ENCODE measurements at regions not wholly inside any gene's neighbourhood (a gene's known extent, or its start where the extent isn't known, plus 50 kb on each side); places are given as distances from the start of the nearest gene placed in this dataset.

DNA sequence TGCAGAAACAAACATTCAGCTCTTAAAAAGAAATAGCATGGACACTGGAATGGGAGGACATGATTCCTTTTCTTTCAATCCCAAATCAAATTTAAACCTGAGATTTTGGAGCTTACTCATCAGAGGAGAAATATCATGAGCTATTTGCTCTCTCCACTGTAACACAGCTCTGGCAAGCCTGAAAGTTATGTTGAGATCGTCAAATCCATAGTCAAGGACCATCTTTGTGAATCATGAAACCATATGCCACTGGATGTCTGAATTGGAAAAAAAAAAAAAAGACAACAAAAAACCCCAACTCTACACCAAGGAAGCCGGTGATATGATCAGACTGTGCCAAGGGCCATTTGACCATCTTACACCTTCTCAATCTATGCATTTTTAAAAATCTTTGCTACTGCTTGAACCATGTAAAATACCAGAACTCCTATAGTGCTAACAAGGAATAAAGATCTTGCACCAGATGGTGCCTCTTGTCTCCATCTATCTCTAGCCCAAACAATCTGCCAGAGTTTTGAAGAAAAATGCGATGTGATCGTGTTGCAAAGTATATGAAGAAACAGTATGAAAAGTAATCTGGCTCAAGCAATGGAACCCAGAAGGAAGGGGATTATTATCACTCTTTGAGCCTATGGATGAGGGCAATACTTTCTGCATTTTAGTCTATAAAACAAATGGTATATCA, 138.1 kb upstream of the MEF2C start:
- Histone ChIP-seq H3K4me3 (replicated peaks; ENCODE audit: insufficient read depth, low read length) (no peak overlapping the region), H3K27ac (replicated peaks) (no peak overlapping the region), H3K27me3 (ENCODE audit: insufficient read depth, poor library complexity, severe bottlenecking) (no peaks in the 10 kb centered on the region)
- TF ChIP-seq SPI1 (IDR thresholded peaks at IDR 0.05; ENCODE audit: borderline replicate concordance, low read depth), result no peak
- no peak for TF ChIP-seq POLR2AphosphoS5 (IDR thresholded peaks at IDR 0.05; ENCODE audit: low read depth)
- TF ChIP-seq, protein P1, sequence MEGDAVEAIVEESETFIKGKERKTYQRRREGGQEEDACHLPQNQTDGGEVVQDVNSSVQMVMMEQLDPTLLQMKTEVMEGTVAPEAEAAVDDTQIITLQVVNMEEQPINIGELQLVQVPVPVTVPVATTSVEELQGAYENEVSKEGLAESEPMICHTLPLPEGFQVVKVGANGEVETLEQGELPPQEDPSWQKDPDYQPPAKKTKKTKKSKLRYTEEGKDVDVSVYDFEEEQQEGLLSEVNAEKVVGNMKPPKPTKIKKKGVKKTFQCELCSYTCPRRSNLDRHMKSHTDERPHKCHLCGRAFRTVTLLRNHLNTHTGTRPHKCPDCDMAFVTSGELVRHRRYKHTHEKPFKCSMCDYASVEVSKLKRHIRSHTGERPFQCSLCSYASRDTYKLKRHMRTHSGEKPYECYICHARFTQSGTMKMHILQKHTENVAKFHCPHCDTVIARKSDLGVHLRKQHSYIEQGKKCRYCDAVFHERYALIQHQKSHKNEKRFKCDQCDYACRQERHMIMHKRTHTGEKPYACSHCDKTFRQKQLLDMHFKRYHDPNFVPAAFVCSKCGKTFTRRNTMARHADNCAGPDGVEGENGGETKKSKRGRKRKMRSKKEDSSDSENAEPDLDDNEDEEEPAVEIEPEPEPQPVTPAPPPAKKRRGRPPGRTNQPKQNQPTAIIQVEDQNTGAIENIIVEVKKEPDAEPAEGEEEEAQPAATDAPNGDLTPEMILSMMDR (IDR thresholded peaks at IDR 0.05; ENCODE audit: insufficient read depth, low read length), result no peak
- TF ChIP-seq, protein P2, sequence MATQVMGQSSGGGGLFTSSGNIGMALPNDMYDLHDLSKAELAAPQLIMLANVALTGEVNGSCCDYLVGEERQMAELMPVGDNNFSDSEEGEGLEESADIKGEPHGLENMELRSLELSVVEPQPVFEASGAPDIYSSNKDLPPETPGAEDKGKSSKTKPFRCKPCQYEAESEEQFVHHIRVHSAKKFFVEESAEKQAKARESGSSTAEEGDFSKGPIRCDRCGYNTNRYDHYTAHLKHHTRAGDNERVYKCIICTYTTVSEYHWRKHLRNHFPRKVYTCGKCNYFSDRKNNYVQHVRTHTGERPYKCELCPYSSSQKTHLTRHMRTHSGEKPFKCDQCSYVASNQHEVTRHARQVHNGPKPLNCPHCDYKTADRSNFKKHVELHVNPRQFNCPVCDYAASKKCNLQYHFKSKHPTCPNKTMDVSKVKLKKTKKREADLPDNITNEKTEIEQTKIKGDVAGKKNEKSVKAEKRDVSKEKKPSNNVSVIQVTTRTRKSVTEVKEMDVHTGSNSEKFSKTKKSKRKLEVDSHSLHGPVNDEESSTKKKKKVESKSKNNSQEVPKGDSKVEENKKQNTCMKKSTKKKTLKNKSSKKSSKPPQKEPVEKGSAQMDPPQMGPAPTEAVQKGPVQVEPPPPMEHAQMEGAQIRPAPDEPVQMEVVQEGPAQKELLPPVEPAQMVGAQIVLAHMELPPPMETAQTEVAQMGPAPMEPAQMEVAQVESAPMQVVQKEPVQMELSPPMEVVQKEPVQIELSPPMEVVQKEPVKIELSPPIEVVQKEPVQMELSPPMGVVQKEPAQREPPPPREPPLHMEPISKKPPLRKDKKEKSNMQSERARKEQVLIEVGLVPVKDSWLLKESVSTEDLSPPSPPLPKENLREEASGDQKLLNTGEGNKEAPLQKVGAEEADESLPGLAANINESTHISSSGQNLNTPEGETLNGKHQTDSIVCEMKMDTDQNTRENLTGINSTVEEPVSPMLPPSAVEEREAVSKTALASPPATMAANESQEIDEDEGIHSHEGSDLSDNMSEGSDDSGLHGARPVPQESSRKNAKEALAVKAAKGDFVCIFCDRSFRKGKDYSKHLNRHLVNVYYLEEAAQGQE (IDR thresholded peaks at IDR 0.05; ENCODE audit: insufficient replicate concordance, low read depth), result no peak
- no peak for TF ChIP-seq GABPA (IDR thresholded peaks at IDR 0.05; ENCODE audit: low read depth)
- no peak for DNase-seq (ENCODE audit: low read depth in 1 of 2, low spot score in 1 of 2)

DNA sequence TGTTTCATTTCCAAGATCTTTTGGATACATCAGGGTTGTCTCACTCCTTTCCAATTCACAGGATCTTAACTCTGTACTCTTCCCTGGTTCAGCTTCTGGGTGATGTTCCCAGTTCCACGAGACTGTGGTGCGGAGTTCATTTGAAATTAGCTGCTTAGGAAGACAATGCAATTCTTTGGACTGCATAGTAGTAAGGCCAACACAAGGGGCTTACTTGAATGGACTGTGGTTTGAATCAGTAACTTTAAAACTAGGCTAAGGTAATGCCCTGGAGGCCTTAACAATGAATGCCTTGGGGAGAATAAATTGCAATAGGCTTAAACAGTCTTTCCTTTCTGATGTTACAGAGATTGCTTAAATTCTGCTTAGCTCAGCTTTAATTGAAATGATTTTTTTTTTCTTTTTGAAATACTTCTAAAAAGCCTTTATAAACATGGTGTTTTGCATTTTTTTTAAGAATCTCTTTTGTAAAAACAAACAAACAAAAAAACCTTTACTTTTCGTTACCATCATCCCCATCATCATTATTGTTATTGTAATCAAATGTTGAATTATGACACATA, 133.8 kb upstream of the MEF2C start:
- H3K4me3 ChIP-seq (replicated peaks; ENCODE audit: insufficient read depth, low read length), result no peak overlapping the region
- no peak overlapping the region for H3K27ac ChIP-seq (replicated peaks)
- H3K27me3 ChIP-seq (ENCODE audit: insufficient read depth, poor library complexity, severe bottlenecking), result no peaks in the 10 kb centered on the region
- DNase-seq (ENCODE audit: low read depth in 1 of 2, low spot score in 1 of 2), result no peak
- no peak for TF ChIP-seq GABPA (IDR thresholded peaks at IDR 0.05; ENCODE audit: low read depth)
- TF ChIP-seq, protein P1 (IDR thresholded peaks at IDR 0.05; ENCODE audit: insufficient read depth, low read length), result no peak

DNA sequence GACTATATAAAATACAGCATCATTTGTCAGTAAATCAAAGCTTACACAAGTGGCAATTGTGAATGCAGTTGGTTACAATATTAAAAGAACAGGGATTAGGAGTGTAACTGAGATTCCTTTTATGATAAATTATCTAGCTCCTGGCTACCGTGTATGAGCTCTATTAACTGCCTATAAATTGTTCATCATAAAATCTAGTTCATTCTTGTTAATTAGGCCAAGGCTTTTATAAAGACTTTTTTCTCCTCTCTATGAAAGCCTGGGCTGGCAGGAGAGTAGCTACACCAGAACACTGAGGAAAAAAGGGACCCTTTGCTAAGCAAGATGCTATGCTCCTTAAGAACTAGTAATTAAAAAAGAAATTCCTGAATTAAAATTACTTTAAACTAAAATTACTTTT, 132.4 kb upstream of the MEF2C start:
- no peak overlapping the region for H3K27ac ChIP-seq (replicated peaks)
- no peak for DNase-seq (ENCODE audit: low read depth in 1 of 2, low spot score in 1 of 2)
- H3K4me3 ChIP-seq (replicated peaks; ENCODE audit: insufficient read depth, low read length), result no peak overlapping the region
- TF ChIP-seq POLR2AphosphoS5 (IDR thresholded peaks at IDR 0.05; ENCODE audit: low read depth), result no peak
- TF ChIP-seq, protein P2 (IDR thresholded peaks at IDR 0.05; ENCODE audit: insufficient replicate concordance, low read depth), result no peak
- TF ChIP-seq GABPA (IDR thresholded peaks at IDR 0.05; ENCODE audit: low read depth), result no peak
- TF ChIP-seq, protein P1 (IDR thresholded peaks at IDR 0.05; ENCODE audit: insufficient read depth, low read length), result no peak
- no peak for TF ChIP-seq SPI1 (IDR thresholded peaks at IDR 0.05; ENCODE audit: borderline replicate concordance, low read depth)
- no peaks in the 10 kb centered on the region for H3K27me3 ChIP-seq (ENCODE audit: insufficient read depth, poor library complexity, severe bottlenecking)
